PC-9 (cell line): ENCODE measurements at regions not wholly inside any gene's neighbourhood (a gene's known extent, or its start where the extent isn't known, plus 50 kb on each side); places are given as distances from the start of the nearest gene placed in this dataset.

ENCODE experiments used
- BruUV-seq: library from RNA; stranded (reverse); fragments of 400-500 nt; replicated peaks from 2 replicates; lab custom pipeline; 2021; lab: Mats Ljungman, UMichigan
- CTCF ChIA-PET: fragments of 300-600 bp; sonication (Branson Sonifier 250); formaldehyde crosslinking; loops from one replicate; lab custom pipeline; 2022; ENCODE audit warnings: antibody characterized with exemption; lab: Charles Lee
- POLR2A ChIA-PET: fragments of 300-600 bp; sonication (Branson Sonifier 250); formaldehyde crosslinking; loops from one replicate; lab custom pipeline; 2022; ENCODE audit warnings: antibody characterized with exemption; ENCODE audit not compliant: unreplicated experiment; lab: Charles Lee
- DNase-seq, 2 experiments: peaks; one replicate each; pipeline versions ENCODE4 v3.0.0 to v3.0.0-alpha.2; 2015 to 2022; ENCODE audit warnings: mixed read lengths in 1 of 2
- H2AFZ ChIP-seq: fragments of 200-600 bp; sonication (generic); 2 replicates; pipeline ENCODE4 v1.8.1; 2017; ENCODE audit warnings: antibody characterized with exemption
- H3F3A ChIP-seq: fragments of 200-600 bp; sonication (generic); 2 replicates; pipeline ENCODE4 v1.8.1; 2017; ENCODE audit warnings: antibody characterized with exemption, mild to moderate bottlenecking, low read depth; ENCODE audit not compliant: insufficient read depth
- H3K27ac ChIP-seq: fragments of 200-600 bp; sonication (generic); 2 replicates; pipeline ENCODE4 v1.6.1; 2016; ENCODE audit warnings: mixed run types
- H3K27me3 ChIP-seq: fragments of 200-600 bp; sonication (generic); 2 replicates; pipeline ENCODE4 v1.6.1; 2016; ENCODE audit warnings: low read depth, mixed run types; ENCODE audit not compliant: insufficient read depth
- H3K36me3 ChIP-seq: fragments of 200-600 bp; sonication (generic); 2 replicates; pipeline ENCODE4 v1.6.1; 2016; ENCODE audit warnings: low read depth, mixed run types
- H3K4me1 ChIP-seq: fragments of 200-600 bp; sonication (generic); replicated peaks from 2 replicates; pipeline ENCODE4 v1.6.1; 2016; ENCODE audit warnings: mixed run types; ENCODE audit not compliant: insufficient read depth
- H3K4me2 ChIP-seq: fragments of 200-600 bp; sonication (generic); 2 replicates; pipeline ENCODE4 v1.6.1; 2017; ENCODE audit warnings: mixed run types
- H3K4me3 ChIP-seq: fragments of 200-600 bp; sonication (generic); 2 replicates; pipeline ENCODE4 v1.6.1; 2016; ENCODE audit warnings: mixed run types
- H3K79me2 ChIP-seq: fragments of 200-600 bp; sonication (generic); 2 replicates; pipeline ENCODE4 v1.6.1; 2017; ENCODE audit warnings: low read depth, mixed run types
- H3K9me2 ChIP-seq: fragments of 200-600 bp; sonication (generic); 2 replicates; pipeline ENCODE4 v1.8.1; 2017; ENCODE audit warnings: mild to moderate bottlenecking; ENCODE audit not compliant: insufficient read depth
- H3K9me3 ChIP-seq: fragments of 200-600 bp; sonication (generic); 2 replicates; pipeline ENCODE4 v1.8.1; 2016; ENCODE audit warnings: low read depth; ENCODE audit not compliant: insufficient read depth
- H4K20me1 ChIP-seq: fragments of 200-600 bp; sonication (generic); 2 replicates; pipeline ENCODE4 v1.8.1; 2017; ENCODE audit not compliant: insufficient read depth
- EZH2 ChIP-seq: fragments of 200-600 bp; sonication (generic); IDR thresholded peaks from 2 replicates; pipeline ENCODE4 v1.8.0; 2017; ENCODE audit warnings: antibody characterized with exemption, low read depth
- intact Hi-C: fragments of 100-400 bp; cut with micrococcal nuclease; formaldehyde crosslinking; loops from one replicate; pipeline ENCODE4 v1.10.0; 2022; ENCODE audit not compliant: unreplicated experiment
- TF ChIP-seq, protein P1 (sequence below): fragments of 200-600 bp; sonication (generic); conservative IDR thresholded peaks from 2 replicates; pipeline ENCODE4 v1.6.1; 2017; ENCODE audit warnings: mixed run types, antibody characterized with exemption, mild to moderate bottlenecking, moderate library complexity

- Histone ChIP-seq H3K4me1 (no peaks in the 10 kb centered on the region), H3K4me3 (no peak overlapping the region), H4K20me1 (no peaks in the 10 kb centered on the region), H3K79me2 (no peaks in the 10 kb centered on the region), H3K27ac (no peak overlapping the region), H3F3A (no peaks in the 10 kb centered on the region), H3K36me3 (no peaks in the 10 kb centered on the region), H3K9me2 (no peaks in the 10 kb centered on the region), H3K27me3 (no peaks in the 10 kb centered on the region), H3K9me3 (no peaks in the 10 kb centered on the region), H3K4me2 (no peak overlapping the region), H2AFZ (no peak overlapping the region)
- intact Hi-C loops = no loop called here
- TF ChIP-seq EZH2 = no peak
- TF ChIP-seq, protein P1, sequence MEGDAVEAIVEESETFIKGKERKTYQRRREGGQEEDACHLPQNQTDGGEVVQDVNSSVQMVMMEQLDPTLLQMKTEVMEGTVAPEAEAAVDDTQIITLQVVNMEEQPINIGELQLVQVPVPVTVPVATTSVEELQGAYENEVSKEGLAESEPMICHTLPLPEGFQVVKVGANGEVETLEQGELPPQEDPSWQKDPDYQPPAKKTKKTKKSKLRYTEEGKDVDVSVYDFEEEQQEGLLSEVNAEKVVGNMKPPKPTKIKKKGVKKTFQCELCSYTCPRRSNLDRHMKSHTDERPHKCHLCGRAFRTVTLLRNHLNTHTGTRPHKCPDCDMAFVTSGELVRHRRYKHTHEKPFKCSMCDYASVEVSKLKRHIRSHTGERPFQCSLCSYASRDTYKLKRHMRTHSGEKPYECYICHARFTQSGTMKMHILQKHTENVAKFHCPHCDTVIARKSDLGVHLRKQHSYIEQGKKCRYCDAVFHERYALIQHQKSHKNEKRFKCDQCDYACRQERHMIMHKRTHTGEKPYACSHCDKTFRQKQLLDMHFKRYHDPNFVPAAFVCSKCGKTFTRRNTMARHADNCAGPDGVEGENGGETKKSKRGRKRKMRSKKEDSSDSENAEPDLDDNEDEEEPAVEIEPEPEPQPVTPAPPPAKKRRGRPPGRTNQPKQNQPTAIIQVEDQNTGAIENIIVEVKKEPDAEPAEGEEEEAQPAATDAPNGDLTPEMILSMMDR = no peak
- DNase-seq = no peak
- CTCF ChIA-PET = no interaction called here
- no TSS peak for BruUV-seq
- POLR2A ChIA-PET = interaction anchor here (0.6 kb wide), 1 partner anchor 60 kb away, joined by 5 read pairs; no protein-coding TSS in a partner anchor
Measured at GRCh38 chr4:167711517-167711916, 380.8 kb upstream of the ANXA10 start.

- Histone ChIP-seq H3K9me3 (no peaks in the 10 kb centered on the region), H3K36me3 (no peaks in the 10 kb centered on the region), H3K4me3 (no peak overlapping the region), H4K20me1 (no peaks in the 10 kb centered on the region), H3K4me1 (no peaks in the 10 kb centered on the region), H3K9me2 (no peaks in the 10 kb centered on the region), H3K4me2 (no peak overlapping the region), H3K79me2 (no peaks in the 10 kb centered on the region), H2AFZ (no peak overlapping the region), H3K27ac (no peak overlapping the region), H3K27me3 (no peaks in the 10 kb centered on the region), H3F3A (no peaks in the 10 kb centered on the region)
- ChIA-PET POLR2A (no interaction called here), CTCF (no interaction called here)
- intact Hi-C loops = no loop called here
- TF ChIP-seq, protein P1 = no peak
- TF ChIP-seq EZH2 = no peak
- no peak for DNase-seq
- no TSS peak for BruUV-seq
Measured at GRCh38 chr4:167713756-167714155, 378.6 kb upstream of the ANXA10 start.

DNA sequence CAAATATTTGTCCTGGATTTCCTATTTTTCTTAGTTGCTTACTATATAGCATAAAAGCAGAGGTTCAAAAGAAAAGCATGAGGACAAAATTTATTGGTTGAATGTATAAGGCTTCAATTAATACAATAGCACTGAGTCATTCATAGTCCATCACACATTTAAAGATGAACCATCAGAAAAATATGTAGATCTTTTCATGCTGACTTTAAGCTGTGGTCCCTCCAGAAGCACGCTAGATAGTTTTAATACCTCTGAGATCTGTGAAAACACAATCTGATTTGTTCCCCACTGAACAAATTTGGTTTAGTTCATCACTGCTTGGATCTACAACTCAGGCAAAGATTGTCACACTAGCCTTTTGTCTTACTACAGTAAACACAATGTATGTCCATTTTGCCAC is 377.2 kb upstream of the ANXA10 start:
- Histone ChIP-seq H3K4me2 (no peak overlapping the region), H3K9me3 (no peaks in the 10 kb centered on the region), H3K27me3 (no peaks in the 10 kb centered on the region), H3K36me3 (no peaks in the 10 kb centered on the region), H3K27ac (no peak overlapping the region), H4K20me1 (no peaks in the 10 kb centered on the region), H2AFZ (no peak overlapping the region), H3K9me2 (no peaks in the 10 kb centered on the region), H3F3A (no peaks in the 10 kb centered on the region), H3K79me2 (no peaks in the 10 kb centered on the region), H3K4me3 (no peak overlapping the region), H3K4me1 (no peaks in the 10 kb centered on the region)
- ChIA-PET POLR2A (no interaction called here), CTCF (no interaction called here)
- BruUV-seq = no TSS peak
- intact Hi-C loops = no loop called here
- no peak for DNase-seq
- TF ChIP-seq EZH2 = no peak
- TF ChIP-seq, protein P1 = no peak
